GM19372 (cell line): ENCODE measurements at regions not wholly inside any gene's neighbourhood (a gene's known extent, or its start where the extent isn't known, plus 50 kb on each side); places are given as distances from the start of the nearest gene placed in this dataset.
A peak's percentile ranks its signal among the peaks of the same experiment; 100 is the strongest.

ENCODE experiments used
- ATAC-seq: cut with Tn5 transposase; IDR thresholded peaks from one replicate; pipeline ENCODE4 v1.9.1; 2021; ENCODE audit warnings: mild to moderate bottlenecking, low read depth, moderate library complexity; ENCODE audit not compliant: unreplicated experiment

GRCh38 chr7:81534446-81534845 lies 235.4 kb downstream of the HGF start:
- no peak for ATAC-seq

- ATAC-seq, result no peak
These were observed 235.9 kb downstream of the HGF start for GRCh38 chr7:81533931-81534330.

- no peak for ATAC-seq
These were observed 236.4 kb downstream of the HGF start for GRCh38 chr7:81533426-81533825.

GRCh38 chr7:81529785-81530184 lies 240.1 kb downstream of the HGF start:
- no peak for ATAC-seq

- no peak for ATAC-seq
These were observed 242.2 kb downstream of the HGF start for GRCh38 chr7:81527651-81528050.

GRCh38 chr7:81526971-81527370 lies 242.9 kb downstream of the HGF start:
- ATAC-seq, result no peak

GRCh38 chr7:81525841-81526240 lies 244.0 kb downstream of the HGF start:
- no peak for ATAC-seq

GRCh38 chr7:81519886-81520285 lies 250.0 kb downstream of the HGF start:
- ATAC-seq, result no peak

GRCh38 chr7:81516898-81517297 lies 252.9 kb downstream of the HGF start:
- no peak for ATAC-seq

GRCh38 chr7:81515009-81515408 lies 254.8 kb downstream of the HGF start:
- no peak for ATAC-seq

GRCh38 chr7:81514546-81514945 lies 255.3 kb downstream of the HGF start:
- ATAC-seq, result no peak

- ATAC-seq, result no peak
These were observed 259.7 kb downstream of the HGF start for GRCh38 chr7:81510122-81510521.

- ATAC-seq, result no peak
These were observed 262.6 kb downstream of the HGF start for GRCh38 chr7:81507221-81507620.

GRCh38 chr7:81506609-81507008 lies 263.2 kb downstream of the HGF start:
- ATAC-seq, result no peak

GRCh38 chr7:81503771-81504170 lies 266.1 kb downstream of the HGF start:
- ATAC-seq, result no peak

- ATAC-seq, result no peak
These were observed 266.5 kb downstream of the HGF start for GRCh38 chr7:81503336-81503735.

- ATAC-seq, result no peak
These were observed 268.6 kb downstream of the HGF start for GRCh38 chr7:81501220-81501619.

GRCh38 chr7:81500631-81501030 lies 269.2 kb downstream of the HGF start:
- ATAC-seq, result no peak

- ATAC-seq, result peak; percentile 65
These were observed 270.4 kb downstream of the HGF start for GRCh38 chr7:81499262-81500116.

GRCh38 chr7:81498176-81498575 lies 271.7 kb downstream of the HGF start:
- no peak for ATAC-seq

- no peak for ATAC-seq
These were observed 276.9 kb downstream of the HGF start for GRCh38 chr7:81492910-81493309.

GRCh38 chr7:81492240-81492639 lies 277.6 kb downstream of the HGF start:
- no peak for ATAC-seq

- no peak for ATAC-seq
These were observed 278.3 kb downstream of the HGF start for GRCh38 chr7:81491573-81491972.
